ENCODE measurements at regions not wholly inside any gene's neighbourhood (a gene's known extent, or its start where the extent isn't known, plus 50 kb on each side); places are given as distances from the start of the nearest gene placed in this dataset.

GRCh38 chr5:3234566-3234965 is 361.1 kb upstream of the IRX1 start:
- DNase-seq (ENCODE audit: low spot score) (no peak), ATAC-seq (no peak)
- peaks cover 45% of the 10 kb centered on the region for H3K9me3 Mint-ChIP-seq
- no peaks in the 10 kb centered on the region; the same call in none of the 2 replicates for H3K27me3 Mint-ChIP-seq (ENCODE audit: low read depth)
- ChIA-PET POLR2A (no interaction called here), CTCF (no interaction called here)
- no peaks in the 10 kb centered on the region for H3K4me1 Mint-ChIP-seq
- H3K27ac Mint-ChIP-seq, result no peak overlapping the region
- H3K4me3 Mint-ChIP-seq, result no peak overlapping the region
- peaks cover 27% of the 10 kb centered on the region for H3K36me3 Mint-ChIP-seq
- TF ChIP-seq HMGXB4 (CRISPR knock-in tag; IDR thresholded peaks at IDR 0.05) (no peak), ZNF396 (CRISPR knock-in tag; IDR thresholded peaks at IDR 0.05; ENCODE audit: borderline replicate concordance) (no peak), GRHL2 (CRISPR knock-in tag; IDR thresholded peaks at IDR 0.05; ENCODE audit: insufficient replicate concordance, severe bottlenecking) (no peak), TEAD4 (CRISPR knock-in tag; IDR thresholded peaks at IDR 0.05) (no peak), NR1H2 (CRISPR knock-in tag; IDR thresholded peaks at IDR 0.05) (no peak), FOXP1 (CRISPR knock-in tag; IDR thresholded peaks at IDR 0.05; ENCODE audit: borderline replicate concordance) (no peak), SMAD4 (CRISPR knock-in tag; IDR thresholded peaks at IDR 0.05) (no peak), ZNF423 (CRISPR knock-in tag; IDR thresholded peaks at IDR 0.05) (no peak), ZNF671 (CRISPR knock-in tag; IDR thresholded peaks at IDR 0.05) (no peak), ZNF232 (CRISPR knock-in tag; IDR thresholded peaks at IDR 0.05) (no peak)
- TF ChIP-seq, protein P1, sequence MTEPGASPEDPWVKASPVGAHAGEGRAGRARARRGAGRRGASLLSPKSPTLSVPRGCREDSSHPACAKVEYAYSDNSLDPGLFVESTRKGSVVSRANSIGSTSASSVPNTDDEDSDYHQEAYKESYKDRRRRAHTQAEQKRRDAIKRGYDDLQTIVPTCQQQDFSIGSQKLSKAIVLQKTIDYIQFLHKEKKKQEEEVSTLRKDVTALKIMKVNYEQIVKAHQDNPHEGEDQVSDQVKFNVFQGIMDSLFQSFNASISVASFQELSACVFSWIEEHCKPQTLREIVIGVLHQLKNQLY (CRISPR knock-in tag; IDR thresholded peaks at IDR 0.05), result no peak

DNA sequence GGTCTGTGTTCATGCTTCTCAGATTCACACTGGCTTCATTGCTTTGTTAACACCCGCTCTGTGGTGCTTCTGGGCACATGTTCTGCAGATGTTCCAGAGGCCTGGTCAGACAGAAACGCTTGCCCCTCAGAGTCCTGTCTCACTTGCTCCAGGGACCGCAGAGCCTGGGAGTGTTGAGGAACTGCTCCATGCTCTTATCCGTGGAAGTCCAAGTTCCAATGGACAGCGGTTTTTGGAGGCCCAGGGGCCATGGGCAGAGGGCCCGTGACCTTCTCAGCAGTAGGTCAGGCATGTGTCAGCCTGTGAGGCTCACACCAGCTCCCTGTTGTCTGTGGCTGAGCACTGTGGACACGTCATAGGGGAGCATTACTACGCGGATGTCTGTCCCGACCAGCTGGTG is 364.7 kb upstream of the IRX1 start:
- H3K27me3 Mint-ChIP-seq (ENCODE audit: low read depth), result no peaks in the 10 kb centered on the region; the same call in none of the 2 replicates
- no peak overlapping the region for H3K27ac Mint-ChIP-seq
- TF ChIP-seq NR1H2 (CRISPR knock-in tag; IDR thresholded peaks at IDR 0.05), result no peak
- no peak for TF ChIP-seq JAZF1 (CRISPR knock-in tag; IDR thresholded peaks at IDR 0.05)
- no peak for TF ChIP-seq IRF2 (CRISPR knock-in tag; IDR thresholded peaks at IDR 0.05; ENCODE audit: borderline replicate concordance, low read depth)
- TF ChIP-seq FOXK1 (CRISPR knock-in tag; IDR thresholded peaks at IDR 0.05), result no peak
- no peak for TF ChIP-seq FOXJ3 (CRISPR knock-in tag; IDR thresholded peaks at IDR 0.05; ENCODE audit: borderline replicate concordance)
- no peak for TF ChIP-seq PRRX2 (CRISPR knock-in tag; IDR thresholded peaks at IDR 0.05)
- TF ChIP-seq ZNF416 (CRISPR knock-in tag; IDR thresholded peaks at IDR 0.05), result no peak
- TF ChIP-seq, protein P2, sequence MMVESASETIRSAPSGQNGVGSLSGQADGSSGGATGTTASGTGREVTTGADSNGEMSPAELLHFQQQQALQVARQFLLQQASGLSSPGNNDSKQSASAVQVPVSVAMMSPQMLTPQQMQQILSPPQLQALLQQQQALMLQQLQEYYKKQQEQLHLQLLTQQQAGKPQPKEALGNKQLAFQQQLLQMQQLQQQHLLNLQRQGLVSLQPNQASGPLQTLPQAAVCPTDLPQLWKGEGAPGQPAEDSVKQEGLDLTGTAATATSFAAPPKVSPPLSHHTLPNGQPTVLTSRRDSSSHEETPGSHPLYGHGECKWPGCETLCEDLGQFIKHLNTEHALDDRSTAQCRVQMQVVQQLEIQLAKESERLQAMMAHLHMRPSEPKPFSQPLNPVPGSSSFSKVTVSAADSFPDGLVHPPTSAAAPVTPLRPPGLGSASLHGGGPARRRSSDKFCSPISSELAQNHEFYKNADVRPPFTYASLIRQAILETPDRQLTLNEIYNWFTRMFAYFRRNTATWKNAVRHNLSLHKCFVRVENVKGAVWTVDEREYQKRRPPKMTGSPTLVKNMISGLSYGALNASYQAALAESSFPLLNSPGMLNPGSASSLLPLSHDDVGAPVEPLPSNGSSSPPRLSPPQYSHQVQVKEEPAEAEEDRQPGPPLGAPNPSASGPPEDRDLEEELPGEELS (CRISPR knock-in tag; IDR thresholded peaks at IDR 0.05), result no peak
- TF ChIP-seq AR (CRISPR knock-in tag; IDR thresholded peaks at IDR 0.05), result no peak
- no peak for TF ChIP-seq ATF6 (CRISPR knock-in tag; IDR thresholded peaks at IDR 0.05)
- CTCF ChIA-PET, result no interaction called here
- ATAC-seq (no peak), DNase-seq (ENCODE audit: low spot score) (no peak)
- H3K36me3 Mint-ChIP-seq, result peaks cover 13% of the 10 kb centered on the region
- H3K9me3 Mint-ChIP-seq, result peaks cover 15% of the 10 kb centered on the region
- no peak overlapping the region for H3K4me3 Mint-ChIP-seq
- POLR2A ChIA-PET, result no interaction called here
- peaks cover 10% of the 10 kb centered on the region for H3K4me1 Mint-ChIP-seq

Measured in WTC11 (cell line).